Tibial nerve (tissue), 3 donors: ENCODE measurements at regions not wholly inside any gene's neighbourhood (a gene's known extent, or its start where the extent isn't known, plus 50 kb on each side); places are given as distances from the start of the nearest gene placed in this dataset.

Experiments used
- POLR2A ChIP-seq, 2 donors: fragments of 450-650 bp; IDR thresholded peaks; one replicate each; pipeline ENCODE4 v1.6.1; 2017; ENCODE audit warnings: antibody characterized with exemption in 2 of 2, mild to moderate bottlenecking in 2 of 2, moderate library complexity in 2 of 2
- TF ChIP-seq, protein P1 (sequence below), 5 experiments: fragments of 200-600 bp in 3 of 5; fragments of 450-650 bp in 2 of 5; sonication (generic) in 3 of 5; IDR thresholded peaks; one replicate each; pipeline ENCODE4 v1.5.1; 2016 to 2019; ENCODE audit warnings: antibody characterized with exemption in 5 of 5, mild to moderate bottlenecking in 3 of 5, moderate library complexity in 2 of 5

DNA sequence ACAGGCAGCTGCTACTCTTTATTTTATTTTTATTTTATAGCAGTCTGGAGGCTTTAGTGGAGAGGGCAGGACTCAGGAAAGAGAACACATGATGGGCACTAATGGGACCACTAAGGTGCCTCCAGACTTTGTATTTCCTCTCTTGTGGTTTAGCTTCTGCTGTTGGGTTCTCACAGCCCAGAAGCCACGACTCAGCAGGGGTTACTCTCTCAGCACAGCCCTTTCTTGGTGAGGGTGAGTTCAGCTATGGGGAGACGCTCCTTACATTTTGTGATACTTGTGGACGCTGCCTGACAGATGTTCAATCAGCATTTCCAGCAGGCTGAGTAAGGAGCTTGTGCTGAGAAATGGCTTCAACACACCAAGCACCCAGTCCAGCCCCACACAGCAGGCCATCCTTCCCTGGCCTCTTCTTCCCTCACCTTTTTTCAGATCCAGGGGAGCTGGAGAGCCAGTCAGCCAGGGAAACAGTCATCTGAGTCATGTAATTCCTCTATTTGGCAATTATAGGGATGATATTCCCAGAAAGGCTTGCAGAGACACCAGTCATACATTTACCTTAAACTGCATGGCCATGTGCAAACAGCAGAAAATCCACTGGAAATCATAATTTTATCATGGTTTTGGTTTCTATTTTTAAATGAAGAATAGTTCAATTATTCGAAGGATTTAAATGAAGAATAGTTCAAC is 53.2 kb upstream of the RAB3GAP2 start:
- TF ChIP-seq, protein P1, sequence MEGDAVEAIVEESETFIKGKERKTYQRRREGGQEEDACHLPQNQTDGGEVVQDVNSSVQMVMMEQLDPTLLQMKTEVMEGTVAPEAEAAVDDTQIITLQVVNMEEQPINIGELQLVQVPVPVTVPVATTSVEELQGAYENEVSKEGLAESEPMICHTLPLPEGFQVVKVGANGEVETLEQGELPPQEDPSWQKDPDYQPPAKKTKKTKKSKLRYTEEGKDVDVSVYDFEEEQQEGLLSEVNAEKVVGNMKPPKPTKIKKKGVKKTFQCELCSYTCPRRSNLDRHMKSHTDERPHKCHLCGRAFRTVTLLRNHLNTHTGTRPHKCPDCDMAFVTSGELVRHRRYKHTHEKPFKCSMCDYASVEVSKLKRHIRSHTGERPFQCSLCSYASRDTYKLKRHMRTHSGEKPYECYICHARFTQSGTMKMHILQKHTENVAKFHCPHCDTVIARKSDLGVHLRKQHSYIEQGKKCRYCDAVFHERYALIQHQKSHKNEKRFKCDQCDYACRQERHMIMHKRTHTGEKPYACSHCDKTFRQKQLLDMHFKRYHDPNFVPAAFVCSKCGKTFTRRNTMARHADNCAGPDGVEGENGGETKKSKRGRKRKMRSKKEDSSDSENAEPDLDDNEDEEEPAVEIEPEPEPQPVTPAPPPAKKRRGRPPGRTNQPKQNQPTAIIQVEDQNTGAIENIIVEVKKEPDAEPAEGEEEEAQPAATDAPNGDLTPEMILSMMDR (IDR thresholded peaks at IDR 0.05): no peak
- no peak for TF ChIP-seq POLR2A (IDR thresholded peaks at IDR 0.05)
